ENCODE measurements at regions not wholly inside any gene's neighbourhood (a gene's known extent, or its start where the extent isn't known, plus 50 kb on each side); places are given as distances from the start of the nearest gene placed in this dataset.

- Histone ChIP-seq H2AFZ (no peak overlapping the region), H3K4me2 (no peak overlapping the region), H3K9me2 (ENCODE audit: insufficient read depth) (no peaks in the 10 kb centered on the region), H4K20me1 (replicated peaks; ENCODE audit: insufficient read depth) (no peaks in the 10 kb centered on the region), H3K27me3 (ENCODE audit: insufficient read depth) (no peaks in the 10 kb centered on the region), H3F3A (replicated peaks; ENCODE audit: low read depth) (no peaks in the 10 kb centered on the region), H3K36me3 (ENCODE audit: insufficient read depth) (no peaks in the 10 kb centered on the region), H3K4me1 (ENCODE audit: insufficient read depth) (no peaks in the 10 kb centered on the region), H3K4me3 (no peak overlapping the region), H3K27ac (ENCODE audit: low read depth) (no peak overlapping the region), H3K79me2 (replicated peaks; ENCODE audit: insufficient read depth) (no peaks in the 10 kb centered on the region)
- H3K4me1 Mint-ChIP-seq, result peaks cover 6% of the 10 kb centered on the region; the same call in 1 of the 3 replicates
- peaks cover 28% of the 10 kb centered on the region for H3K9me3 Mint-ChIP-seq
- DNase-seq (ENCODE audit: low spot score), result no peak
- peaks cover 11% of the 10 kb centered on the region for H3K36me3 Mint-ChIP-seq (ENCODE audit: low read depth)
- H3K27ac Mint-ChIP-seq, result no peak overlapping the region
- no peak for TF ChIP-seq CREB1 (CRISPR knock-in tag; IDR thresholded peaks at IDR 0.05; ENCODE audit: low read depth)
- no peak for TF ChIP-seq ZNF114 (CRISPR knock-in tag; IDR thresholded peaks at IDR 0.05)
- TF ChIP-seq EZH2 (IDR thresholded peaks at IDR 0.05; ENCODE audit: low read depth, unreplicated experiment), result no peak
- TF ChIP-seq REST (IDR thresholded peaks at IDR 0.05; ENCODE audit: unreplicated experiment), result no peak
- TF ChIP-seq EZH2phosphoT487 (IDR thresholded peaks at IDR 0.05; ENCODE audit: unreplicated experiment), result no peak
- ATAC-seq, result no peak
- H3K4me3 Mint-ChIP-seq, result no peak overlapping the region
- peaks cover 2% of the 10 kb centered on the region for H3K27me3 Mint-ChIP-seq (ENCODE audit: insufficient read depth, low read depth, poor library complexity)
Measured at GRCh38 chr2:239589270-239589825, 188.5 kb upstream of the HDAC4 start.

- no peak overlapping the region for H3K27ac Mint-ChIP-seq
- Histone ChIP-seq H4K20me1 (replicated peaks; ENCODE audit: insufficient read depth) (no peaks in the 10 kb centered on the region), H3K4me3 (no peak overlapping the region), H3K27ac (ENCODE audit: low read depth) (no peak overlapping the region), H2AFZ (no peak overlapping the region), H3K4me2 (no peak overlapping the region), H3K4me1 (ENCODE audit: insufficient read depth) (no peaks in the 10 kb centered on the region), H3F3A (replicated peaks; ENCODE audit: low read depth) (no peaks in the 10 kb centered on the region), H3K27me3 (ENCODE audit: insufficient read depth) (no peaks in the 10 kb centered on the region), H3K79me2 (replicated peaks; ENCODE audit: insufficient read depth) (no peaks in the 10 kb centered on the region), H3K36me3 (ENCODE audit: insufficient read depth) (no peaks in the 10 kb centered on the region), H3K9me2 (ENCODE audit: insufficient read depth) (no peaks in the 10 kb centered on the region)
- H3K36me3 Mint-ChIP-seq (ENCODE audit: low read depth), result peaks cover 11% of the 10 kb centered on the region
- DNase-seq (ENCODE audit: low spot score) (no peak), ATAC-seq (no peak)
- H3K4me1 Mint-ChIP-seq, result peaks cover 6% of the 10 kb centered on the region; the same call in 1 of the 3 replicates
- H3K9me3 Mint-ChIP-seq, result peaks cover 27% of the 10 kb centered on the region
- H3K4me3 Mint-ChIP-seq, result no peak overlapping the region
- H3K27me3 Mint-ChIP-seq (ENCODE audit: insufficient read depth, low read depth, poor library complexity), result peaks cover 2% of the 10 kb centered on the region
- no peak for TF ChIP-seq STAT1 (IDR thresholded peaks at IDR 0.05; ENCODE audit: unreplicated experiment)
- no peak for TF ChIP-seq REST (IDR thresholded peaks at IDR 0.05; ENCODE audit: unreplicated experiment)
- TF ChIP-seq EZH2 (IDR thresholded peaks at IDR 0.05; ENCODE audit: low read depth, unreplicated experiment), result no peak
- no peak for TF ChIP-seq ZNF331 (CRISPR knock-in tag; IDR thresholded peaks at IDR 0.05; ENCODE audit: low read depth)
- no peak for TF ChIP-seq CREB1 (CRISPR knock-in tag; IDR thresholded peaks at IDR 0.05; ENCODE audit: low read depth)
- TF ChIP-seq CTCF (conservative IDR thresholded peaks at IDR 0.05; ENCODE audit: low read depth in 2 of 2), result no peak
- no peak for TF ChIP-seq ZNF114 (CRISPR knock-in tag; IDR thresholded peaks at IDR 0.05)
- no peak for TF ChIP-seq POLR2AphosphoS5 (IDR thresholded peaks at IDR 0.05; ENCODE audit: low read depth)
- TF ChIP-seq NANOG (IDR thresholded peaks at IDR 0.05; ENCODE audit: borderline replicate concordance), result no peak
- no peak for TF ChIP-seq EZH2phosphoT487 (IDR thresholded peaks at IDR 0.05; ENCODE audit: unreplicated experiment)
- no peak for TF ChIP-seq ETS1 (IDR thresholded peaks at IDR 0.05)
Measured at GRCh38 chr2:239588451-239589269, 187.8 kb upstream of the HDAC4 start.
